ENCODE measurements at regions not wholly inside any gene's neighbourhood (a gene's known extent, or its start where the extent isn't known, plus 50 kb on each side); places are given as distances from the start of the nearest gene placed in this dataset.
A peak's percentile ranks its signal among the peaks of the same experiment; 100 is the strongest.

DNA sequence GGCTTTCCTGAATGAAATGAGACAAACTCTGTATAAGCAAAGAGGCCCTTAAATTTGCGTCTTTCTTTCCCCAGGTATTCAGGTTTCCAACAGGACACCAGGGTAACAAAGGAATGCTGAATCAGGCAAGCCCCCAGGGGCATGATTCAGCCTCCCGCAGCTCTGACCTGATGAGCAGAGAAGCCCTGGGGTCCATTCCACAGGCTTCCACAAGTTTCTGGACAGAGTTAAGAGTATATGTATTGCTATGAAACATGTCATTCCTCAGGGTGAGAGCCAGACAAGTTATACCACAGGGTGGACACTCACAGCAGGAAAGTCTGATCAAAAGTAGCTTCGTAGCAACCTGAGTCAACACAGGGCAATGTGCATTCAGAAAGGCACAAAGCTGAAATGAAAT is 68.1 kb upstream of the CTNNB1 start:
- intact Hi-C loops (cut with micrococcal nuclease): no loop called here
- DNase-seq (no peak), ATAC-seq (no peak)

DNA sequence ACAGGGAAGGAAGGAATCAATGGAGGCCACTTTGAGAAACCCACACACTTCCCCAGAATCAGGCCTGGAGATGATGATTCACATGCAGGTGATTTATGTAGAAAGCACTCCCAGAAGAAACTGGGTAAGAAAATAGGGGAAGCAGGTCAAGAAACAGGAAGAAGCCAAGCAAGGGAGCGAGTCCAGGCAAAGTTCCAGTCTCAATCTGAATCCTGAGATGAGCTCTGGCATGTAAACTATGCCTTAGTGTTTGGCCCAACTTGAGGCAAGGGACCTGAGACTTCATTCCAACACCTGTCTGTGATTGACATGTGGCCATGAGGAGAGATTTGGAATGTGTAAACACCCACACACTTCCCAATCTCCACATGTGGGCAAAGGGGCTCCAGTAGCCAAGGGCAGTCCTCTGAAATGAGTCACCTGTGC is 61.6 kb upstream of the CTNNB1 start:
- ATAC-seq: no peak
- intact Hi-C loops (cut with micrococcal nuclease): no loop called here
- no peak for DNase-seq

DNA sequence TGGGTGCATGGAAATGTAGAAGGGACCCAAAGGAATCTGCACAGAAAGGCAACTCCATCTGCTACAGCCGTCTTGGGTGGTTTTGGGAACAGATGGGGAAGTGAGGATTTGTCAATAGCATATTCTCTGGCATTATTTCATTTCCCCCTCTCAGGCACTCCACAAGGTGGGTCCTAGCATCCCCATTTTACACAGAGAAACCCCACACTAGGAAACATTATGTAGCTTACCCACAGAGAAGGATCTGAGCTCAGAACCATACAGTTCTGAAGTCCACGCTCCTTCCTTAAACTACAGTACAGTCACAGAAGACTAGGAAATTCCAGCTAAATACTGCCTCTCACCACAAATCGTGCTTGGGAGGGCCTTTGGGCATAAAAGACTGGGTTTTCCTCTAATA is 61.2 kb upstream of the CTNNB1 start:
- DNase-seq: no peak
- intact Hi-C loops (cut with micrococcal nuclease): no loop called here
- ATAC-seq: no peak

DNA sequence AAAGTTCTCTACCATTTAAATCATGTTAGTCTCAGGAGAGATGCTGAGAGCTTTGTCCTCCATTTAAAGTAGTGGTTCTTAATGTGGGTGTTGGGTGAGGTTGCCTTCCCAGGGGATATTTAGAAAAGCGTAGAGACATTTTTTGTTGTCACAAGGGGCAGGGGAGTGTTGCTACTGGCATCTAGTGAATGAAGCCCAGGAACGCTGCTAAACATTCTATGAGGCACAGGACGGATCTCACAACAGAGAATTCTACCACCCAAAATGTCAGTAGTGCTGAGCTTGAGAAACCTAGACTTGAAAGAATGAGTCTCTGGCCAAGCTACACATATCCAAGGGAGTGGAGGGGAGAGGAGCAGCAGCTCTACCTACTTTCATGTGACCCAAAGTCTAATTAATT is 60.7 kb upstream of the CTNNB1 start:
- ATAC-seq: no peak
- intact Hi-C loops (cut with micrococcal nuclease): no loop called here
- no peak for DNase-seq

DNA sequence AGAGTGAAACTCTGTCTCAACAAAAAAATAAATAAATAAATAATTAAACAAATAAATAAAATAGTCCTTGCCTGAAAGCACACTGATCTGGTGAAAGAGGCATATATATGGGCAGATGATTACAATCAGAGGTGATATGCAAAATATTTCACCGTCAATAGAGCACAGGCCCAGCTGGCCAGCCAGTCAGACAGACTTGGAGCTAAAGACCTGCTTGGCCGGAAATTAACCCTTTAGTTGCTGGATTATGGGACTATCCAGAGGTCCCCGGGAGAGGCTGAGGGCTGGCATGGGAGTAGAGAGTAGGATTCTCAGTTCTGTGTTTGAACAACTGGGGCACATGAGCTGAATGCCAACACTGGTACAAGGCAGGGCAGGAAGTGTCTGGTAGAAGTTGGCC is 59.1 kb upstream of the CTNNB1 start:
- ATAC-seq (no peak), DNase-seq (no peak)
- intact Hi-C loops (cut with micrococcal nuclease): no loop called here

DNA sequence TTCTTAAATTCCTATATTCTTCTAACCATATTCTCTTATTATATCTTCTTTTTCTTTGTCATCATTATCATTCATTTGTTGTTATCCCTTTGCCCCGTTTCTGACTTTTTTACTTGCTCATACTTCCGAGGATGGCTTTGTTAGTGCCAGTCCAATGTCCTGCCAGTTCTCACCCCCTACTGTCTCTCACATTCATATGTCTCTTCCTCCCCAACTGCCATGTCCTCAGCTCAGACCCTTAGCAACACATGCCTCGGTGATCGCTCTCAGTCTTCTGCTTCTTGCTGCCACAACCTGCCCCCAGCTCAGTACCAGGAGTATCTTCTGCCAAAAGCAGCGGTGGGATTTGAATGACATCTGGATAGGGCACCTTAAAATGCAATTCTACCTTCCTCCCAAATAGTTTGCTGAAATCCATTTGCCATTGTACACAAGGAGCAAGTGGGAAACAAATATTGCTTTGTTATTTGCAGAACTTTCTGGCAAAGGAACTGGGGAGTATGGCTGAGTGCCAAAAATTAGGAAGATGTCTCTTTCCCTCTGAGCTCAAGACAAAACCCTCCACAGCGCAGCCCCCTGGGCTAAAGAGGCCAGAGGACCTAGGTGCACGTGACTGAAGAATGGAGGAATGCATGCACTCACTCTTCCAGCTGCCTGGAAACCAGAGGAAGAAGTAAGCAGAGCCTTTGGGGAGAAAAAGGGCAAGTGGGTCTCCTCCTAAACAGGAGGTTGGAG is 57.7 kb upstream of the CTNNB1 start:
- no peak for DNase-seq
- intact Hi-C loops (cut with micrococcal nuclease): no loop called here
- no peak for ATAC-seq

DNA sequence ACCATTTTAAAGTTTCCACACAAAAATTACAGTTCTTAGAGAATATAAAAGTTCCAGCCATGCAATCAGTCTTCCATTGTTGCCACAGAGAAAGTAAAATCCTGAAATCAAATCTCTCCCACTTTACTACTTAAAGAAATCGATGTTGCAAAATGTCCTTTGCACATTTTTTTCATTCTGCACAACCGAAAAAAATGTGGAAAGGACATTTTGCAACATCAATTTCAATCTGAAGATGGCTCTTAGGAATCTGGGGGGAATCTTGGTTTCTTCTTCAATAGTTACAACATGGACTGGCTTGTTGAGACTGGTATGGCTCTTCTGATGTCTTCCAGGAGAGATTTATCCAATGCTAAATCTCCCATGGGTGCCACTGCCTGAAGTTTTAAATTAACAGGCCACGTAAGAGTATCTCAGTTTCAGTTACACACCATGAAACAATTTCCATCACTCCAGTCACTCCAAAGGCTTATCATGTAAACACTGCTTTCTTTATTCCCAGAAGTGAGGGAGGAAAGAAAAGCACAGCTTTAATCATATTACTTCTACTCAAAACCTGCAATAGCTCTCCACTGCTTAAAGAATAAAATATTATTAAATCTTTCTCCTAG is 55.8 kb upstream of the CTNNB1 start:
- intact Hi-C loops (cut with micrococcal nuclease): no loop called here
- DNase-seq (no peak), ATAC-seq (no peak)

DNA sequence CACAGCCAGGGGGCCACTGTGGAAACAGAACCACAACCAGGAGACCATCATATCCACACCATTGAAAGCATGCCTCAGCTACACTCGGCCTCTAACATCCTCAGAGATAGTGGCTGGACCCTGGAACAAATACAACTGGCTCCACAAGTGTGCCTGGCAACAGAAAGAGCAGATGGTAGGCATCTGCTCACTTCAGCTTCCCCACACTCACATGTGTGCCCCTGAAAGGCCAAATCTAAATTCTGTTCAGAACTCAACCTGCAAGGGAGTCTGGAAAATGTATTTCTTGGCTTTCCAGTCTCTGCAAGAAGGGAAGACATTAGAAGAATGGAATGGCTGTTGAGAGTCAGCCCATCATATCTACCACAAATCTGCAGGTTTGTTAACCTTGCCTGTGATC is 54.7 kb upstream of the CTNNB1 start:
- DNase-seq (no peak), ATAC-seq (peak; percentile 29)
- intact Hi-C loops (cut with micrococcal nuclease): no loop called here

DNA sequence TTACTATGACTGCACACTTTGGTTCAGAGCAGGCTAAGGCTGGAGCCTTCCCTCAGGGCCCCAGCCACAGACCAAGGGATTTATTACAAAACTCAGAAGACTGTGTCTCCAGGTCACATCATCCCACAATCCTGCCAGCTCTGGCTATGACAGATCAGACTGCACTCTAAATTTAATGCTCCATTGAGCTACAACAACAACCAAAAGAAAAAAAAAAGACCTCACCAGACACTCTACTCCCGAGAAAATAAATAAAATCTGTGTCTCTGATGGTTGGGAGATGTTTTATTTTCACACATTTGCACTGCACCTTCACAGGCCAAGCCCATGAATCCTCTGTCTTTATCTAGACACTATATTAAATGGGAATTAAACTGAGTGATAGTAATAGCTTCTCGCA is 50.8 kb upstream of the CTNNB1 start:
- no peak for DNase-seq
- intact Hi-C loops (cut with micrococcal nuclease): no loop called here
- ATAC-seq: no peak

DNA sequence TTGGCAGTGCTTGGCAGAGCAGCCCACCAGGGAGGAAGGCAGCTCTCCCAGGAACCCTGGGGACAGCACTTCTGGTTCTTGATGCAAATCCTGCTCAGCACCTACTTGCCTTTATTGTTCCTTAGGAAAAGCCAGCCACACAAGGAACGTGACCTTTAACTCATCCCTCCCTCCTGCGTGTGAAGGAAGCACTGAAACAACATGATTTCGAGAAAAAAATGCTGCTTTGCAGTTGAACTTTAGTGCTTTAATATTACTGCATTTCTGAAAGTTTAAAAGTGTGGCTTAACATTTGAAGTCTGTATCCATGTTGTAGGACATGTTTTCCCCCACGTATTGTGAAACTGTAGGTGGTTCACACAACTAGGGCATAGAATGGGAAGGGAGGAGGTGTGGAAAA is 50.4 kb upstream of the CTNNB1 start:
- intact Hi-C loops (cut with micrococcal nuclease): no loop called here
- no peak for ATAC-seq
- no peak for DNase-seq

Measured in left ventricle myocardium superior (tissue), 1 donor.